Natural killer cell treated with Interleukin-12 subunit alpha and Interleukin-12 subunit beta and Interleukin-15 and Interleukin-18, amount 100 ng/mL, for 72 hours (primary cell): ENCODE measurements at regions not wholly inside any gene's neighbourhood (a gene's known extent, or its start where the extent isn't known, plus 50 kb on each side); places are given as distances from the start of the nearest gene placed in this dataset.

Experiments
- ATAC-seq, 2 donors: fragments of 150-1000 bp; cut with Tn5 transposase in 1 of 2; sonication (Bioruptor Pico), chemical (Tn5 transposase) in 1 of 2; 2 replicates each; pipeline ENCODE4 v1.10.0; 2021
- DNase-seq: peaks from one replicate; pipeline ENCODE4 v3.0.0; 2022; ENCODE audit warnings: low spot score
- H3K27ac Mint-ChIP-seq, 2 donors: 1 replicate in 1 of 2; 2 replicates in 1 of 2; pipeline ENCODE4 v1.8.0; 2022; ENCODE audit warnings: mixed read lengths in 2 of 2, mild to moderate bottlenecking in 1 of 2, moderate library complexity in 1 of 2
- H3K27me3 Mint-ChIP-seq, 2 donors: 1 replicate in 1 of 2; 2 replicates in 1 of 2; pipeline ENCODE4 v1.8.0; 2022; ENCODE audit warnings: mixed read lengths in 2 of 2
- H3K36me3 Mint-ChIP-seq: one replicate; pipeline ENCODE4 v1.8.0; 2022; ENCODE audit warnings: mixed read lengths
- H3K4me1 Mint-ChIP-seq, 2 donors: 1 replicate in 1 of 2; 2 replicates in 1 of 2; pipeline ENCODE4 v1.8.0; 2022; ENCODE audit warnings: low read depth in 2 of 2, mixed read lengths in 2 of 2, mild to moderate bottlenecking in 1 of 2
- H3K4me3 Mint-ChIP-seq: one replicate; pipeline ENCODE4 v1.8.0; 2022; ENCODE audit warnings: mixed read lengths
- H3K9me3 Mint-ChIP-seq: 2 replicates; pipeline ENCODE4 v1.8.0; 2022; ENCODE audit warnings: mixed read lengths

DNA sequence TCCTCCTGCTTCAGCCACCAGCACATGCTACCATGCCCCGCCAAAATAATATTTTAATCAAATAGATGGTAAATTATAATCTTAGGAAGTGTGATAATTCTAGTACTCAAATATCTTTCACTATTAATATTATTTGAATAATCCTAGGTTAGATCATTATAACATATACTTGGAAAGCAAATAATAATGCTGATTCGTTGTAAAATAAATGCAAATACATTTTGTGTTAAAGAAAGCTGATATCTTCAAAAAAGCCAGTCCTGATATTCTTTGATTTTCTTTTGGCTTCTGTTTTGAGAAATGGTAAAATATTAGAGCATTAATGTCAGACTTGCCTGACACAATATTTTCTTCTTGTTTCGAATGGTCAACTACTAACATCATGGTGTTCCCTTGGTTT, 116.3 kb upstream of the ADAMTS5 start:
- H3K27me3 Mint-ChIP-seq: no peaks in the 10 kb centered on the region
- no peak for ATAC-seq
- no peaks in the 10 kb centered on the region for H3K36me3 Mint-ChIP-seq
- H3K27ac Mint-ChIP-seq: no peak overlapping the region
- DNase-seq: no peak
- no peak overlapping the region for H3K4me3 Mint-ChIP-seq
- peaks cover 7% of the 10 kb centered on the region for H3K9me3 Mint-ChIP-seq
- no peaks in the 10 kb centered on the region for H3K4me1 Mint-ChIP-seq

DNA sequence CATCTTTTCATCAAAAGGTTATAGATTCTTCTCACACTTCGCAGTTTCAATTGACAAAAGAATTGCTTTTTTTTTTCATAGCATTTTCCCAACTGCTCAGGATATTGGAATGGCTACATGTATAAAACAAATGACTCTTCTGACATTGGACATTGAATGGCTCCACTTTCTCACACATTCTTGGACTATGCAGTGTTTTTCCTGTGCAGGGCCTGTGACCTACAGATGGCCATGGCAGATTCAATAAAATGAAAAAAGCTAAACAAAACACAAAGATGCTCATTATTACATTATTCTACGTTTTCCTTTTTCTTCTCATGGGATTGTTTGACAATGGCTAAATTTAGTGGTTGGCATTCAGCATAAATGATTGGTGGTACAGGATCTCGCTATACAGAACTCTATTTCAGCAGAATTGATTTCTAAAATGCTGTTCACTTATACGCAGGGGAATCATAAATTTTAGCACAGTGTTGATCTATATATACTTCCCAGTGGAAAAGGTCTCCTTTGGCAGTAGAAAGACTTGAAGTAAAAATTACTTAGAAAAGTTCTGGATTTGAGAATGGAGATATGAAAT, 115.6 kb upstream of the ADAMTS5 start:
- DNase-seq: no peak
- no peak overlapping the region for H3K27ac Mint-ChIP-seq
- no peak overlapping the region for H3K4me3 Mint-ChIP-seq
- no peak for ATAC-seq
- H3K36me3 Mint-ChIP-seq: no peaks in the 10 kb centered on the region
- no peaks in the 10 kb centered on the region for H3K4me1 Mint-ChIP-seq
- peaks cover 7% of the 10 kb centered on the region for H3K9me3 Mint-ChIP-seq
- no peaks in the 10 kb centered on the region for H3K27me3 Mint-ChIP-seq

DNA sequence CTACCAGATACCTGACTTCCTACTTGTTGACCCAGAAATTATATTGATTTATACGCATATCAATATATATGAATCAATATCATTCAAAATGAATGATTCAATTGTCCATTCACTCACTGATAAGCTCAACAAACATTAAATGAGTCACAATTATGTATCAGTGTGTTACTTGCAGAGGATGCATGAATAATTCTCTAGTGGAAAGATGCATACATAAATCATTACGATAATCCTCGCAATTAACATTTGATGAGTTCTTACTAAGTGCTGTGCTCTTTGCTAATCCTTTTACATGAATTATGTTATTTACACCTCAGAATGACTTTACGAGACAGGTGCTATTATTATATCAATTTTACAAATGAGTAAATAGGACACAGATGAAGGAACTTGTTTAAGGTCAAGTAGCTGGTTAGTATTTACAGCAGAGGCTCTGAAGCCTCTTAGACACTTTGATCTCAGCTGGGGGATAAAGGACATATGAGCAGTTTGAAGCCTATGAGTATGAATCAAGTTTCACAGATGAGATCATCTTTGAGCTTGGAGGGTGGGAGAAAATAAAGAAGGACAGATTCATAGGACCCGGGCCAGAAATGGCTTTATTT, 112.8 kb upstream of the ADAMTS5 start:
- ATAC-seq: no peak

DNA sequence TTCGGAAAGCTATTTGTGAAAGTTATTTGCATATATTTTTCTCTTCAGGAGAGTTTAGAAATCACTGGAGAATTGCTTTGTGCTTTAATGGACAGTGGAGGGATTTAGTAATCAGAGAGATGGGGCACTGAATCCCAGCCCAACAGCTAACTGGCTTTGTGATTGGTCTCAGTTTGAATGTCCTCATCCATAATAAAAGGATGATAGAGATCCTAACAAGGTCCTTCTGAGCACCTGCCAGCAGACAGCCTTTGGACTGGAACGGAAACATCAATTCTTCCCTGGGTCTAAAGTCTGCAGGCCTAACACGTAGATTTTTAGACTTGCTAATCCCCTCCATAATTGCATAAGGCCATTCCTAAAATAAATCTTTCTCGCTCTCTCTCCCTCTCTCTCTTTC, 112.0 kb upstream of the ADAMTS5 start:
- Mint-ChIP-seq H3K9me3 (peaks cover 7% of the 10 kb centered on the region), H3K27ac (no peak overlapping the region), H3K4me3 (no peak overlapping the region), H3K4me1 (no peaks in the 10 kb centered on the region), H3K27me3 (no peaks in the 10 kb centered on the region), H3K36me3 (no peaks in the 10 kb centered on the region)
- DNase-seq (no peak), ATAC-seq (no peak)

More for the DNA sequence above, 112.8 kb upstream of the ADAMTS5 start:
- Mint-ChIP-seq H3K4me3 (no peak overlapping the region), H3K27me3 (no peaks in the 10 kb centered on the region), H3K4me1 (no peaks in the 10 kb centered on the region), H3K9me3 (peaks cover 7% of the 10 kb centered on the region), H3K27ac (no peak overlapping the region), H3K36me3 (no peaks in the 10 kb centered on the region)
- no peak for DNase-seq

DNA sequence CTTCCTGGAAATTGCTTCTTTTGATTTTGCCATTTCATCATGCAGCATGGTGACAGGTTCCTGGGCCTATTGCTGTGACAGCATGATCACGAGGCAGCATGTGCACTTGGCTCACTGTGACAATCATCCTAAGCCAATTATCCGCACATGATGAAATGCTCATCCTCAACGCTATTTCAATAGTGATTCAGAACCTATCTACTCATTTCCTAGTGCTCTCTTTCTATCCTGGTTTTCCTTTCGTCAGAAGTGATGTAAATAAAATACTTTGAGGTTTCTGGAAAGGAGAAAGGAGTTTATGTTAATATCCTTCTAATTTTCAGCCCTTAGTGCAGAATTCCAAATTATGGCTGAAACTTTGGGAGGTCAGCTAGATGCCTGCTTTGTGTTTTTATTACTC, 110.6 kb upstream of the ADAMTS5 start:
- Mint-ChIP-seq H3K9me3 (peaks cover 4% of the 10 kb centered on the region), H3K27ac (no peak overlapping the region), H3K4me1 (no peaks in the 10 kb centered on the region), H3K36me3 (no peaks in the 10 kb centered on the region), H3K27me3 (no peaks in the 10 kb centered on the region), H3K4me3 (no peak overlapping the region)
- DNase-seq: no peak
- ATAC-seq: no peak

DNA sequence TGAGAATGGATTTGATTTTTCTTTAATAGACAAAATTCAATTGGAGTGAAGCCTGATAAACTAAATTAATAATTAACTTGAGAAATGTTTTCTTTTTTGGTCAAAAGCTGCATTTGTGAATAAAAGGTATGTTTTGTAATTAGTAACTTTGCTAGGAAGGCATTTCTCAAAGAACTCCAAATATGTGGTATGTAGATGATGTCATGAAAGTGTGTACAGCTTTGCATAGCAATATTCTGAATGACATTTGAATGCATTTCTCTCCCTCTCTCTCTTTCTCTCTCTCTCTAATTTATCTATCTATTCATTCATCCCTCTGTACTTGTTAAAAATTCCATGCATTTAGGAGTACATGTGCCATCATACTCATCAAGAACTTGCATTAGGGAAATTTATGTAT, 109.1 kb upstream of the ADAMTS5 start:
- H3K4me3 Mint-ChIP-seq: no peak overlapping the region
- no peak overlapping the region for H3K27ac Mint-ChIP-seq
- DNase-seq (no peak), ATAC-seq (no peak)
- no peaks in the 10 kb centered on the region for H3K4me1 Mint-ChIP-seq
- no peaks in the 10 kb centered on the region for H3K27me3 Mint-ChIP-seq
- H3K36me3 Mint-ChIP-seq: no peaks in the 10 kb centered on the region
- H3K9me3 Mint-ChIP-seq: peaks cover 8% of the 10 kb centered on the region

DNA sequence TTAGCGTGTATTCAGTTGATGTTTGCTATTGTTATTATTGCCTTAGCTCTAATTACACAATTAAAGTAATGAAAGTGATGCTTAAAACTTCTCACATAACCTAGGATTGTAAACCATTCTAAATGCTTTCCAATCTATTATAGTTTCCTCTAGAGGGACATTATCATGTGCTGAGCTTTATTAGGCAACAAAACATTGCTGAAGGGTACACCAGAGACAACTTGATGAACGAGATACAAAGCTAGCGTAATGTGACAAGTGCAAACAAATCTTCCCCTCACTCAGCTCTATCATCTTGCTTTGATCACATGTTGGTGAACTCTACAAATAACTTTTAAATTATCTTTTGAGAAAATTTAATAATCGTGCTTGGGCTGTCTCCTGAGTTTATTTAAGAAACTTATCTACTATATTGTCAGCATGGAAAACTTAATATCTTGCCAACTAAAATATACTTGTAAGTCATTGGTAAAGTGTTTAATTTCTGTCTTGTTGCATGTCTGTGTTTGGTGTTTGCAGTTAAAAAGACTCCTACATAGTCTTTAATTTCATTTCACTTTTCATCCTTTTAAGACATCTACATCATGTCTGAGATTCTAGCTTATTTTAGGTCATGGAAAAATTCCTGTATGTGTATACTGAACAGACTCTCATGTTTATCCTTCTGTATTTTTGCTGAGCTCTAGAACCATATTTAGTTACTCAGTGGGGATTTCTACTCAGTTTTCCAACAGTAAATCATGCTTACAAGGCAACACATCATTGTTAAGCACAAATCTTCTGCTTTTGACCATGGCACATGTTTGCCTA, 104.2 kb upstream of the ADAMTS5 start:
- Mint-ChIP-seq H3K27ac (no peak overlapping the region), H3K27me3 (no peaks in the 10 kb centered on the region), H3K4me3 (no peak overlapping the region), H3K4me1 (no peaks in the 10 kb centered on the region), H3K36me3 (no peaks in the 10 kb centered on the region), H3K9me3 (peaks cover 16% of the 10 kb centered on the region)
- DNase-seq (no peak), ATAC-seq (no peak)

DNA sequence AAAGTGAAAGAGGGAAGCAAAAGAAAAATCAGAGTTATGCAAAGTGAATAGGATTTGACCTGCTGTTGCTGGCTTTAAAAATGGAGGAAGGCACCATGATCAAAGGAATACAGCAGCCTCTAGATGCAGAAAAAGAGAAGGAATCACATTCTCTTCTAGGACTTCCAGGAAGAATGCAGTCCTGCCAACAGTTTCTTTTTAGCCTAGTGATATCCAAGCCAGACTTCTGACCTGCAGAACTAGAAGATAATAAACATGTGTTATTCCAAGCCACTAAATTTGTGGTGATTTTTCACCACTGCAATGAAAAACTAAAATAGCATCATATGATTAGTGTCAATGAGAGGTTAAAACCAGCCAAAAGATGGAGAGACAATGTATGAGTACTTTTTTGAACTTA, 101.9 kb upstream of the ADAMTS5 start:
- Mint-ChIP-seq H3K4me1 (no peaks in the 10 kb centered on the region), H3K27ac (no peak overlapping the region), H3K4me3 (no peak overlapping the region), H3K36me3 (peaks cover 6% of the 10 kb centered on the region), H3K27me3 (no peaks in the 10 kb centered on the region), H3K9me3 (peaks cover 20% of the 10 kb centered on the region)
- DNase-seq: no peak
- ATAC-seq: no peak

DNA sequence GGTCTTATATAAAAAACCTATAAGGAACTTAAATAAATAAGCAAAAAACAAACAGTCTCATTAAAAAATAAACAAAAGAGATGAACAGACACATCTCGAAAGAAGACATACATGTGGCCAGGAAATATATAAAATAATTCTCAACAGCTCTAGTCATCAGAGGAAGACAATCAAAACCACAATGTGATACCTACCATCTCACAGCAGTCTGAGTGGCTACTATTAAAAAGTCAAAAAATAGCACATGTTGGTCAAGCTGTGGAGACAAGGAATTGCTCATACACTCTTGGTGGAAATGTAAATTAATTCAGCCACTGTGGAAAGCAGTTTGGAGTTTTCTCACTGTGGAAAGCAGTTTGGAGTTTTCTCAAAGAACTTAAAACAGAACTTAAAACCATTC, 100.3 kb upstream of the ADAMTS5 start:
- Mint-ChIP-seq H3K4me1 (no peaks in the 10 kb centered on the region), H3K36me3 (peaks cover 13% of the 10 kb centered on the region), H3K4me3 (no peak overlapping the region), H3K27ac (no peak overlapping the region), H3K27me3 (no peaks in the 10 kb centered on the region), H3K9me3 (peaks cover 26% of the 10 kb centered on the region)
- DNase-seq (no peak), ATAC-seq (no peak)

DNA sequence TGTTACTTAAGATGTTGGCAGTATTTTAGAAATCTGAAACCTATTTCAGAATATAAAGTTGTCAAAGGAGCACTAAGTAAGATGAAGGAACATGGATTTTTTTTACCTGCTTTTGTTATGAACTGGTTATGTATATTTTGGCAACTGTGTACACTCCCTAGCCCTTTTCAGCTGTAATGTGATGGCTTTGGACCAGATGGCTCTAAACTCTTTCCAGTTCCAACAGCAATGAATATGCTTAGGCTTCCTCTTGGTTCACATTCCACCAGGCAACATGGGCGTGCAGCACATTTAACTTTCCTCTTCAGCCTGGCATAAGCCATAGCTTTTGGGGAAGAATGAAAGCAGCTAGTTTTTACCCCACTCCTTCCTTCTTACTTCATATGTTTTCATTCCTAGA, 95.6 kb upstream of the ADAMTS5 start:
- Mint-ChIP-seq H3K9me3 (peaks cover 19% of the 10 kb centered on the region), H3K36me3 (peaks cover 13% of the 10 kb centered on the region), H3K27me3 (no peaks in the 10 kb centered on the region), H3K4me3 (no peak overlapping the region), H3K4me1 (no peaks in the 10 kb centered on the region), H3K27ac (no peak overlapping the region)
- no peak for DNase-seq
- ATAC-seq: no peak

DNA sequence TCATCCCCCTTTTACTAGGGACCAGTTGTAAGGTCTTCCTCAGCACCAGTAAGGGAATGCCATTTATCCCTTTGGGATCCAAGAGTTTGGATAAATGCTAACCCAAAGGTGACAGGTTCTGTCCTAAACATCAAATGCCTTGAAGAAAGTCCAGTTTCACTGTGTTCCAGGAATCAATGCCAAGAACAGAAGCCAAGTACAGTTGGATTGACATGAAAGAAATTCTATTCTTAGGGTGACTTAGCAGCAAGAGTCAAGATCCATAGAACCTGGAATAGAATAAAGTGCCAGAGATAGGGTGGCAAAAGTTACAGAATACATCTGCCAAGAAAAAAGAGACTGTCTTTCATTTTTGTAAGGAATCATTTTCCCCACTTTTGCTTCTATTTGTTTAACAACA, 94.9 kb upstream of the ADAMTS5 start:
- no peak for DNase-seq
- Mint-ChIP-seq H3K9me3 (peaks cover 22% of the 10 kb centered on the region), H3K4me3 (no peak overlapping the region), H3K36me3 (peaks cover 13% of the 10 kb centered on the region), H3K27me3 (no peaks in the 10 kb centered on the region), H3K27ac (no peak overlapping the region), H3K4me1 (no peaks in the 10 kb centered on the region)
- no peak for ATAC-seq

DNA sequence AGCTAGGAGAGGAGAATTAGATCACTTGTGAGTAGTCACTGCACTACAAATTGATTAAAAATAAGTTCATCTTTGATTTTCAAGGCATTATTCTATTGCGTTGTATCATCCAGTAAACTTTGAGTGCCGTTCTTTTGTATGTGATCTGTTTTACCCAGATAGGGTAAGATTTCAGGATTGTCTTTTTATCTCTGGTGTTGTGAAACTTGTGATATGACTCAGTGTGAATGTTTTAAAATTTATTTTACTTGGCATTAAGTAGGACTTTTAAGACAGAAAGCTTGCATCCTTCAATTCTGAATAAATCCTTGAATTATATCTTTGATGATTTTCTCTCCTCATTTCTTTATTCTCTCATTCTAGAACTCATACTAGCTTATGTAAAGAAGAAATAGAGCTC, 93.3 kb upstream of the ADAMTS5 start:
- DNase-seq (no peak), ATAC-seq (no peak)
- H3K27me3 Mint-ChIP-seq: no peaks in the 10 kb centered on the region
- H3K4me1 Mint-ChIP-seq: no peaks in the 10 kb centered on the region
- no peak overlapping the region for H3K4me3 Mint-ChIP-seq
- H3K9me3 Mint-ChIP-seq: peaks cover 20% of the 10 kb centered on the region
- no peak overlapping the region for H3K27ac Mint-ChIP-seq
- peaks cover 12% of the 10 kb centered on the region for H3K36me3 Mint-ChIP-seq

DNA sequence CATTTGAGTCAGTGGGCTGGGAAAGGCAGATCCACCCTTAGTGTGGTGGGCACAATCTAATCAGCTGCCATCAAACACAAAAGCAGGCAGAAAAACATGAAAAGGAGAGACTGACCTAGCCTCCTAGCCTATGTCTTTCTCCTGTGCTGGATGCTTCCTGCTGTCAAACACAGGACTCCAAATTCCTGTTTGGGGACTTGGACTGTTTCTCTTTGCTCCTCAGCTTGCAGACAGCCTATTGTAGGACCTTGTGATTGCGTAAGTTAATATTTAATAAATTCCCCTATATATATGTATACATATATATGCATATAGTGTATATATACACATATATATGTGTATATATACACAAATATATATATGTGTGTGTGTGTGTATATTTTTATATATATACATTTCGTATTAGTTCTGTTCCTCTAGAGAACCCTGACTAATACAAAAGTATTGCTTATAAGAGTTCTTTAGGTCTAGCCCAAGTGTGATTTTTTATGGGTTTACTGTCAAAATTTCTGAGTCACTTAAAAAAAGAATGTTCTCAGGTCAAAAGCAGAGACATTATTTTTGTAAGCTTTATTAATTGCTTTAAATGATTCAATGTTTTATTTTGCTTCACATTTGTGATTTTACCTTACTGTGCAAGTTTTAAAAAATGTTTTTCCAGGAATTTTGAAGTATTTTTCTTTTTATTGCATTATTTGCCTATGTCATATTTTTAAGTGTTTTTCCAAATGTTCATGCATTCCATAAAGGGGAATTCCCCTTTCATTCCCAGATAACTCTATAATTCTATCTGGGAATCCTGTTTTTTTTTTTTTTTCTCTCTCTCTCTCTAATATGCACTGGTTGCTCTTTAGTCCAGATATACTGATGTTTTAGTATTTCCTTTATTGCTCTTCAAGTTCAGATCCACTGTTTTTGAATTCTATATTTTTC, 92.1 kb upstream of the ADAMTS5 start:
- no peak for DNase-seq
- Mint-ChIP-seq H3K4me3 (no peak overlapping the region), H3K36me3 (peaks cover 7% of the 10 kb centered on the region), H3K9me3 (peaks cover 21% of the 10 kb centered on the region), H3K4me1 (no peaks in the 10 kb centered on the region), H3K27me3 (no peaks in the 10 kb centered on the region), H3K27ac (no peak overlapping the region)
- no peak for ATAC-seq

DNA sequence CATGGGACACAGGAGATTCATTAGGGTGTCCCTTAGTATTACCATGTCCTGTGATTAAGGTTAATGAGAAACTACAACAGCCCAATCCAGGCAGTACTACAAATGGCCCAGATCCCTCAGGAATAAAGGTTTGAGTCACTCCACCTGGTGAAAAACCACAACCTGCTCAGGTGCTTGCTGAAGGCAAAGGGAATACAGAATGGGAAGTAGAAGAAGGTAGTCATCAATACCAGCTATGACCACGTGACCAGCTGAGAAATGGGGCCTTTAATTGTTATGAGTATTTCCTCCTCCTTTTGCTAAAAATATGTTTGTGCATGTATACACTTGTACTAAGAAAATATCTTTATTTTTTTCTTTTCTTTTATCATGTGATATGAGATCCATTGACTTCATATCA, 91.1 kb upstream of the ADAMTS5 start:
- no peak for DNase-seq
- H3K9me3 Mint-ChIP-seq: peaks cover 20% of the 10 kb centered on the region
- H3K4me1 Mint-ChIP-seq: no peaks in the 10 kb centered on the region
- H3K27me3 Mint-ChIP-seq: no peaks in the 10 kb centered on the region
- no peak overlapping the region for H3K27ac Mint-ChIP-seq
- no peak overlapping the region for H3K4me3 Mint-ChIP-seq
- no peak for ATAC-seq
- peaks cover 5% of the 10 kb centered on the region for H3K36me3 Mint-ChIP-seq
